MM.1S (cell line): ENCODE measurements at regions not wholly inside any gene's neighbourhood (a gene's known extent, or its start where the extent isn't known, plus 50 kb on each side); places are given as distances from the start of the nearest gene placed in this dataset.

Experiments used
- DNase-seq: peaks from one replicate; pipeline ENCODE4 v3.0.0-alpha.2; 2015
- H2AFZ ChIP-seq: fragments of 300-600 bp; sonication (generic); 2 replicates; pipeline ENCODE4 v1.6.0; 2016; ENCODE audit warnings: antibody characterized with exemption, low read length
- H3F3A ChIP-seq: fragments of 300-600 bp; sonication (generic); 2 replicates; pipeline ENCODE4 v1.6.1; 2016; ENCODE audit warnings: mild to moderate bottlenecking, antibody characterized with exemption, low read length, moderate library complexity, mixed read lengths; ENCODE audit not compliant: insufficient read depth
- H3K27ac ChIP-seq: fragments of 300-600 bp; sonication (generic); 2 replicates; pipeline ENCODE4 v1.5.1; 2016; ENCODE audit warnings: mild to moderate bottlenecking, low read length
- H3K27me3 ChIP-seq: fragments of 300-600 bp; sonication (generic); replicated peaks from 2 replicates; pipeline ENCODE4 v1.6.0; 2016; ENCODE audit warnings: low read length; ENCODE audit not compliant: insufficient read depth
- H3K36me3 ChIP-seq: fragments of 300-600 bp; sonication (generic); replicated peaks from 2 replicates; pipeline ENCODE4 v1.6.1; 2016; ENCODE audit warnings: mild to moderate bottlenecking, low read length, mixed read lengths; ENCODE audit not compliant: insufficient read depth
- H3K4me1 ChIP-seq: fragments of 300-600 bp; sonication (generic); 2 replicates; pipeline ENCODE4 v1.6.1; 2016; ENCODE audit warnings: low read length, mixed read lengths
- H3K4me2 ChIP-seq: fragments of 300-600 bp; sonication (generic); 2 replicates; pipeline ENCODE4 v1.6.0; 2016; ENCODE audit warnings: low read depth, low read length
- H3K4me3 ChIP-seq: fragments of 300-600 bp; sonication (generic); 2 replicates; pipeline ENCODE4 v1.5.1; 2016; ENCODE audit warnings: low read length, mixed read lengths
- H3K79me2 ChIP-seq: fragments of 300-600 bp; sonication (generic); 2 replicates; pipeline ENCODE4 v1.6.1; 2016; ENCODE audit warnings: mixed run types, low read length, mixed read lengths
- H3K9ac ChIP-seq: fragments of 300-600 bp; sonication (generic); 2 replicates; pipeline ENCODE4 v1.6.1; 2016; ENCODE audit warnings: low read length, mixed read lengths
- H3K9me2 ChIP-seq: fragments of 300-600 bp; sonication (generic); replicated peaks from 2 replicates; pipeline ENCODE4 v1.6.1; 2016; ENCODE audit warnings: mild to moderate bottlenecking, low read length, mixed read lengths; ENCODE audit not compliant: insufficient read depth
- H3K9me3 ChIP-seq: fragments of 300-600 bp; sonication (generic); replicated peaks from 2 replicates; pipeline ENCODE4 v1.6.1; 2016; ENCODE audit warnings: mild to moderate bottlenecking, low read length, mixed read lengths; ENCODE audit not compliant: insufficient read depth
- H4K20me1 ChIP-seq: fragments of 300-600 bp; sonication (generic); 2 replicates; pipeline ENCODE4 v1.6.1; 2016; ENCODE audit warnings: mild to moderate bottlenecking, low read length, moderate library complexity, mixed read lengths; ENCODE audit not compliant: insufficient read depth
- EZH2 ChIP-seq: fragments of 300-600 bp; sonication (generic); optimal IDR thresholded peaks from 2 replicates; pipeline ENCODE3; 2017; ENCODE audit warnings: low read depth, mild to moderate bottlenecking, antibody characterized with exemption, low read length, mixed read lengths
- EZH2phosphoT487 ChIP-seq: fragments of 300-600 bp; sonication (generic); IDR thresholded peaks from 2 replicates; pipeline ENCODE4 v1.6.1; 2018; ENCODE audit warnings: antibody characterized with exemption, low read length
- TF ChIP-seq, protein P1 (sequence below): fragments of 300-600 bp; sonication (generic); IDR thresholded peaks from 2 replicates; pipeline ENCODE4 v1.5.1; 2016; ENCODE audit warnings: antibody characterized with exemption, low read length, mixed read lengths

DNA sequence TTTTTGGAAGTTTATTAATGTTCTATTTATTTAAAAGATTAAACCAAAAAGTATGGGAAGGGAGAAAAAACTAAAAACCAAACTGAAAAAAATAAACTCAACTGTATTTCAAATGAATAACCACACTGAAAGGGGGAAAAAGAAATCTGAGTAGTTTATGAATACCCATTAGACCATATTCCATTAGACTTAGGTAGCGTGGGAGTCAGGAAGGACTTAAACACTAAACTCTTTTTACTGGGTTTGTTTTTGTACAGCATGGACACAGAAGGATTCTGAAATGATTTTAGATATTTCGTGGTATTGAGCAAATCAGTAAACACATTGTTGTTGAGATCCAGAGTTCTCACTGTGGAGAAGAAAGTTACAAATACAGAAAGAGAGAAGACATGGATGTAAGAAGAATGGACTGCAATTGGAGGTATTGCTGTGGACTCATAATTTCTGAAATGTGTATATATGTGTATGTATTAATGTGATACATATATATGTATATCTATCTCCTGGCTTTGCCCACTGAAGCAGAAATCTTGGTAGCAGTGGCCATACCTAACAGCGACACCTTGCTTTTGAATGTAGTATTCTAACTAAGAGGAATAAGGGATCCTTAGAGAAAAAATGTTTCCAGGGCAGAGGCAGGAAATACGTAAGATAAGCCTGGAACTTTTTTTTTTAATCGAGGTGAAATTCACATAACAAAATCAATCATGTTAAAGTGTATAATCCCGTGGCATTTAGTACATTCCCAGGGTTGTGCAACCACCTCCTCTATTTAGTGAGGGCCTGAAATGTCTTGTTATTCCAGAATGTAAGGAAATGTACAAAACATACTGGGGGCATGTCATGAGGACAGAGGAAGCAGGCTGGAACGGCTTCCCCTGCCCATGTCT lies 228.8 kb downstream of the SMARCA2 start:
- no peak overlapping the region for H2AFZ ChIP-seq
- H3K4me1 ChIP-seq, result peaks cover 6% of the 10 kb centered on the region; the same call in 1 of the 2 replicates
- no peaks in the 10 kb centered on the region for H3K9me2 ChIP-seq
- H3K36me3 ChIP-seq, result no peaks in the 10 kb centered on the region
- H3K27ac ChIP-seq, result no peak overlapping the region
- H3K79me2 ChIP-seq, result no peaks in the 10 kb centered on the region
- no peaks in the 10 kb centered on the region for H3F3A ChIP-seq
- H3K9ac ChIP-seq, result no peak overlapping the region
- TF ChIP-seq, protein P1, sequence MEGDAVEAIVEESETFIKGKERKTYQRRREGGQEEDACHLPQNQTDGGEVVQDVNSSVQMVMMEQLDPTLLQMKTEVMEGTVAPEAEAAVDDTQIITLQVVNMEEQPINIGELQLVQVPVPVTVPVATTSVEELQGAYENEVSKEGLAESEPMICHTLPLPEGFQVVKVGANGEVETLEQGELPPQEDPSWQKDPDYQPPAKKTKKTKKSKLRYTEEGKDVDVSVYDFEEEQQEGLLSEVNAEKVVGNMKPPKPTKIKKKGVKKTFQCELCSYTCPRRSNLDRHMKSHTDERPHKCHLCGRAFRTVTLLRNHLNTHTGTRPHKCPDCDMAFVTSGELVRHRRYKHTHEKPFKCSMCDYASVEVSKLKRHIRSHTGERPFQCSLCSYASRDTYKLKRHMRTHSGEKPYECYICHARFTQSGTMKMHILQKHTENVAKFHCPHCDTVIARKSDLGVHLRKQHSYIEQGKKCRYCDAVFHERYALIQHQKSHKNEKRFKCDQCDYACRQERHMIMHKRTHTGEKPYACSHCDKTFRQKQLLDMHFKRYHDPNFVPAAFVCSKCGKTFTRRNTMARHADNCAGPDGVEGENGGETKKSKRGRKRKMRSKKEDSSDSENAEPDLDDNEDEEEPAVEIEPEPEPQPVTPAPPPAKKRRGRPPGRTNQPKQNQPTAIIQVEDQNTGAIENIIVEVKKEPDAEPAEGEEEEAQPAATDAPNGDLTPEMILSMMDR, result no peak
- TF ChIP-seq EZH2 (no peak), EZH2phosphoT487 (no peak)
- no peak for DNase-seq
- no peaks in the 10 kb centered on the region for H3K27me3 ChIP-seq
- no peaks in the 10 kb centered on the region for H4K20me1 ChIP-seq
- no peak overlapping the region for H3K4me3 ChIP-seq
- H3K4me2 ChIP-seq, result no peak overlapping the region
- H3K9me3 ChIP-seq, result no peaks in the 10 kb centered on the region

DNA sequence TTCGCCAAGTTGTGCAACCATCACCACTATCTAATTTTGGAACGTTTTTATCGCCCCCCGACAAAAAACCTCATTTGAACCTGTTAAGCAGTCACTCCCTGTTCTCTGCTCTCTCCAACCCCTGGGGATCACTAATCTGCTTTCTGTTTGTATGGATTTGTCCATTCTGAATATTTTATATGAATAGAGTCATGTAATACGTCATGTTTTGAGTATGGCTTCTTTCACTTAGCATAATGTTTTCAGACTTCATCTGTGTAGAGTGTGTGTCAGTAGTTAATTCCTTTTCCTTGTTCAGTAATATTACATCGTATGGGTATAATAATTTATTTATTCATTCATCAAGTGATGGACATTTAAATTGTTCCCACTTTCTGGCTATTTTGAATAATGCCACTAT lies 232.2 kb downstream of the SMARCA2 start:
- no peak for DNase-seq
- Histone ChIP-seq H3K9ac (no peak overlapping the region), H3F3A (no peaks in the 10 kb centered on the region), H4K20me1 (no peaks in the 10 kb centered on the region), H3K4me1 (peaks cover 6% of the 10 kb centered on the region; the same call in 1 of the 2 replicates), H3K9me3 (no peaks in the 10 kb centered on the region), H3K79me2 (no peaks in the 10 kb centered on the region), H3K27me3 (no peaks in the 10 kb centered on the region), H3K9me2 (no peaks in the 10 kb centered on the region), H2AFZ (no peak overlapping the region), H3K4me3 (no peak overlapping the region), H3K36me3 (no peaks in the 10 kb centered on the region), H3K27ac (no peak overlapping the region), H3K4me2 (no peak overlapping the region)
- TF ChIP-seq EZH2phosphoT487 (no peak), EZH2 (no peak)
- TF ChIP-seq, protein P1, result no peak

DNA sequence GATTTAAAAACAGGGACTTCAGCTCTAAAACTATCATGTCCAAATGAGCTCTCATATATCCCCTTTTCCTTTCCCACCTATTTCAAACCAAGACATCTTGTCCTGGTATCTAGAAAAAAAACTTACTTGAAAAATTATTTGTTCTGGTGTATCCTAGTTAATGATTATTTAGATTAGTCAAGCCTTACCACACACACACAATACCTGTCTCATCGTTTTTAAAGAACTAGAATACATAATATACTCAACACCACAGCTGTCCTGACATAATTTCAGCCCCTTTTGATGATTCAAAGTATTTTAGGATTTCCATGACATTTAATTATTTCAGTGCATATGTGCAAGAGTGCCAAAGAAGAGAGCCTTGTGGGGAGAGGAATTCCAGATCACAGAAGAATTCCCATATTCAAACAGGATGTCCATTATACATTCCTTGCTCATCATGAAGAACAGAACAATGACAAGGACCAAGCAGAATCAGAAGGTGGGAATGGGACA lies 233.7 kb downstream of the SMARCA2 start:
- no peak overlapping the region for H3K4me2 ChIP-seq
- H3K27me3 ChIP-seq, result no peaks in the 10 kb centered on the region
- no peak overlapping the region for H3K9ac ChIP-seq
- no peak for DNase-seq
- H3K79me2 ChIP-seq, result no peaks in the 10 kb centered on the region
- no peak overlapping the region for H3K27ac ChIP-seq
- H3K9me2 ChIP-seq, result no peaks in the 10 kb centered on the region
- H3K36me3 ChIP-seq, result no peaks in the 10 kb centered on the region
- H3F3A ChIP-seq, result no peaks in the 10 kb centered on the region
- H3K9me3 ChIP-seq, result no peaks in the 10 kb centered on the region
- TF ChIP-seq, protein P1, result no peak
- TF ChIP-seq EZH2phosphoT487, result no peak
- no peak for TF ChIP-seq EZH2
- no peak overlapping the region for H2AFZ ChIP-seq
- H4K20me1 ChIP-seq, result no peaks in the 10 kb centered on the region
- H3K4me3 ChIP-seq, result no peak overlapping the region
- H3K4me1 ChIP-seq, result no peaks in the 10 kb centered on the region
